SU-DHL-6 (cell line): ENCODE measurements at regions not wholly inside any gene's neighbourhood (a gene's known extent, or its start where the extent isn't known, plus 50 kb on each side); places are given as distances from the start of the nearest gene placed in this dataset.

Experiments used
- EZH2phosphoT487 ChIP-seq: fragments of 200-600 bp; sonication (generic), shearing (Covaris generic); conservative IDR thresholded peaks from 2 replicates; pipeline ENCODE4 v1.6.1; 2018; ENCODE audit warnings: mild to moderate bottlenecking, antibody characterized with exemption, low read length, moderate library complexity, mixed read lengths
- TF ChIP-seq, protein P1 (sequence below): fragments of 200-600 bp; sonication (generic); IDR thresholded peaks from one replicate; pipeline ENCODE4 v1.5.1; 2017; ENCODE audit warnings: antibody characterized with exemption, mild to moderate bottlenecking, low read length, moderate library complexity; ENCODE audit not compliant: insufficient read depth, poor library complexity, severe bottlenecking

GRCh38 chr21:33967086-33967571, 51.5 kb upstream of the ATP5PO start:
- TF ChIP-seq, protein P1, sequence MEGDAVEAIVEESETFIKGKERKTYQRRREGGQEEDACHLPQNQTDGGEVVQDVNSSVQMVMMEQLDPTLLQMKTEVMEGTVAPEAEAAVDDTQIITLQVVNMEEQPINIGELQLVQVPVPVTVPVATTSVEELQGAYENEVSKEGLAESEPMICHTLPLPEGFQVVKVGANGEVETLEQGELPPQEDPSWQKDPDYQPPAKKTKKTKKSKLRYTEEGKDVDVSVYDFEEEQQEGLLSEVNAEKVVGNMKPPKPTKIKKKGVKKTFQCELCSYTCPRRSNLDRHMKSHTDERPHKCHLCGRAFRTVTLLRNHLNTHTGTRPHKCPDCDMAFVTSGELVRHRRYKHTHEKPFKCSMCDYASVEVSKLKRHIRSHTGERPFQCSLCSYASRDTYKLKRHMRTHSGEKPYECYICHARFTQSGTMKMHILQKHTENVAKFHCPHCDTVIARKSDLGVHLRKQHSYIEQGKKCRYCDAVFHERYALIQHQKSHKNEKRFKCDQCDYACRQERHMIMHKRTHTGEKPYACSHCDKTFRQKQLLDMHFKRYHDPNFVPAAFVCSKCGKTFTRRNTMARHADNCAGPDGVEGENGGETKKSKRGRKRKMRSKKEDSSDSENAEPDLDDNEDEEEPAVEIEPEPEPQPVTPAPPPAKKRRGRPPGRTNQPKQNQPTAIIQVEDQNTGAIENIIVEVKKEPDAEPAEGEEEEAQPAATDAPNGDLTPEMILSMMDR: no peak
- TF ChIP-seq EZH2phosphoT487: no peak
